H1 (cell line): ENCODE measurements at regions not wholly inside any gene's neighbourhood (a gene's known extent, or its start where the extent isn't known, plus 50 kb on each side); places are given as distances from the start of the nearest gene placed in this dataset.

ENCODE experiments used
- CTCF ChIA-PET: fragments of 300-600 bp; sonication (Branson Sonifier 250); formaldehyde crosslinking; loops from one replicate; lab custom pipeline; 2021; ENCODE audit not compliant: partially characterized antibody; lab: Charles Lee
- POLR2A ChIA-PET: fragments of 300-600 bp; sonication (Branson Sonifier 250); formaldehyde crosslinking; loops from one replicate; lab custom pipeline; 2021; ENCODE audit warnings: inconsistent platforms; ENCODE audit not compliant: partially characterized antibody; lab: Charles Lee
- DNase-seq, 2 experiments: peaks; one replicate each; pipeline versions ENCODE4 v3.0.0 to v3.0.0-alpha.2; 2010 to 2022; ENCODE audit warnings: low spot score in 2 of 2, low read depth in 1 of 2, mixed read lengths in 1 of 2
- FAIRE-seq: peaks from 2 replicates; lab custom pipeline; 2011; peaks lifted over from hg19 to GRCh38; lab: Jason Lieb, UNC
- H2AFZ ChIP-seq: 2 replicates; pipeline ENCODE4 v1.8.1; 2012; ENCODE audit warnings: low read length, inconsistent platforms
- H2AK5ac ChIP-seq: 2 replicates; pipeline ENCODE4 v1.6.1; 2013; ENCODE audit warnings: low read depth, low read length
- H2BK120ac ChIP-seq: replicated peaks from 2 replicates; pipeline ENCODE3; 2013; ENCODE audit warnings: low read depth, low read length, inconsistent platforms
- H2BK12ac ChIP-seq: 2 replicates; pipeline ENCODE4 v1.6.1; 2013; ENCODE audit warnings: low read depth, low read length
- H2BK15ac ChIP-seq: 2 replicates; pipeline ENCODE4 v1.6.1; 2013; ENCODE audit warnings: low read length
- H2BK20ac ChIP-seq: 2 replicates; pipeline ENCODE4 v1.6.1; 2013; ENCODE audit warnings: low read length
- H2BK5ac ChIP-seq: 2 replicates; pipeline ENCODE4 v1.6.1; 2013; ENCODE audit warnings: low read depth, low read length
- H3K14ac ChIP-seq: 2 replicates; pipeline ENCODE4 v1.6.1; 2013; ENCODE audit warnings: inconsistent platforms; ENCODE audit not compliant: insufficient read length
- H3K18ac ChIP-seq: 2 replicates; pipeline ENCODE4 v1.6.1; 2013; ENCODE audit warnings: low read length; ENCODE audit errors: extremely low read depth
- H3K23ac ChIP-seq: 2 replicates; pipeline ENCODE4 v1.6.1; 2013; ENCODE audit warnings: inconsistent platforms; ENCODE audit not compliant: insufficient read length
- H3K23me2 ChIP-seq: 2 replicates; pipeline ENCODE4 v1.6.1; 2013; ENCODE audit warnings: low read depth, low read length
- H3K27ac ChIP-seq: 2 replicates; pipeline ENCODE4 v1.6.1; 2011; ENCODE audit warnings: low read depth, low read length, inconsistent platforms
- H3K27me3 ChIP-seq, 4 experiments: replicated peaks in 1 of 4; 1 replicate in 1 of 4; 2 replicates in 3 of 4; pipeline versions ENCODE4 v1.6.1 to v1.8.1; 2011 to 2013; ENCODE audit warnings: low read length in 3 of 4, mild to moderate bottlenecking in 3 of 4, inconsistent platforms in 2 of 4, mixed read lengths in 2 of 4, moderate library complexity in 1 of 4; ENCODE audit not compliant: control insufficient read depth in 3 of 4, insufficient read depth in 3 of 4; ENCODE audit errors: extremely low read depth in 1 of 4
- H3K36me3 ChIP-seq, 4 experiments: 2 replicates each; pipeline versions ENCODE4 v1.6.1 to v1.8.1; 2011 to 2013; ENCODE audit warnings: mild to moderate bottlenecking in 4 of 4, low read length in 3 of 4, moderate library complexity in 2 of 4, control low read depth in 1 of 4, inconsistent platforms in 1 of 4; ENCODE audit not compliant: insufficient read depth in 4 of 4, control insufficient read depth in 2 of 4
- H3K4ac ChIP-seq: replicated peaks from 2 replicates; pipeline ENCODE3; 2013; ENCODE audit warnings: low read length, low read depth, mixed read lengths, inconsistent platforms; ENCODE audit not compliant: insufficient read length
- H3K4me1 ChIP-seq, 4 experiments: replicated peaks in 1 of 4; 1 replicate in 1 of 4; 2 replicates in 3 of 4; pipeline versions ENCODE4 v1.6.1 to v1.8.1; 2011 to 2013; ENCODE audit warnings: low read length in 3 of 4, inconsistent platforms in 2 of 4, mixed read lengths in 1 of 4; ENCODE audit not compliant: insufficient read depth in 4 of 4, control insufficient read depth in 3 of 4
- H3K4me2 ChIP-seq, 2 experiments: 2 replicates each; pipeline versions ENCODE4 v1.6.1 to v1.8.1; 2011 to 2013; ENCODE audit warnings: low read depth in 2 of 2, low read length in 2 of 2, control low read depth in 1 of 2, inconsistent platforms in 1 of 2, mild to moderate bottlenecking in 1 of 2; ENCODE audit not compliant: insufficient read depth in 1 of 2
- H3K4me3 ChIP-seq, 4 experiments: fragments of 200-600, 300-600 bp in 1 of 4; sonication (generic), shearing (Covaris generic), sonication (Bioruptor Twin) in 1 of 4; 2 replicates each; pipeline versions ENCODE4 v1.5.1 to v1.8.1; 2011 to 2016; ENCODE audit warnings: low read length in 4 of 4, low read depth in 3 of 4, control low read depth in 2 of 4, inconsistent platforms in 2 of 4, mild to moderate bottlenecking in 2 of 4, mixed read lengths in 1 of 4, moderate library complexity in 1 of 4; ENCODE audit not compliant: insufficient read depth in 2 of 4; ENCODE audit errors: extremely low read depth in 1 of 4
- H3K56ac ChIP-seq: replicated peaks from 2 replicates; pipeline ENCODE3; 2013; ENCODE audit warnings: low read depth, mild to moderate bottlenecking, mixed read lengths, low read length, inconsistent platforms; ENCODE audit not compliant: insufficient read length
- H3K79me1 ChIP-seq: 2 replicates; pipeline ENCODE4 v1.6.1; 2013; ENCODE audit warnings: low read depth, low read length, control low read depth
- H3K79me2 ChIP-seq, 2 experiments: 2 replicates each; pipeline versions ENCODE4 v1.6.1 to v1.8.1; 2012 to 2013; ENCODE audit warnings: low read length in 2 of 2, mild to moderate bottlenecking in 2 of 2, inconsistent platforms in 1 of 2; ENCODE audit not compliant: insufficient read depth in 2 of 2, control insufficient read depth in 1 of 2
- H3K9ac ChIP-seq, 4 experiments: replicated peaks in 1 of 4; 1 replicate in 1 of 4; 2 replicates in 3 of 4; pipeline versions ENCODE4 v1.6.1 to v1.8.1; 2011 to 2013; ENCODE audit warnings: low read depth in 3 of 4, low read length in 3 of 4, control low read depth in 2 of 4, mild to moderate bottlenecking in 2 of 4, moderate library complexity in 2 of 4, inconsistent platforms in 1 of 4; ENCODE audit errors: extremely low read depth in 1 of 4
- H3K9me3 ChIP-seq, 2 experiments: 2 replicates each; pipeline versions ENCODE4 v1.6.1 to v1.8.1; 2012 to 2013; ENCODE audit warnings: mild to moderate bottlenecking in 2 of 2, moderate library complexity in 2 of 2, control low read depth in 1 of 2, inconsistent platforms in 1 of 2, low read depth in 1 of 2, low read length in 1 of 2, mixed read lengths in 1 of 2; ENCODE audit not compliant: insufficient read depth in 2 of 2
- H4K20me1 ChIP-seq, 2 experiments: replicated peaks in 1 of 2; 2 replicates each; pipeline versions ENCODE3 to v1.8.1; 2011 to 2013; ENCODE audit warnings: inconsistent platforms in 2 of 2, low read length in 2 of 2, mild to moderate bottlenecking in 1 of 2; ENCODE audit not compliant: insufficient read depth in 2 of 2, control insufficient read depth in 1 of 2
- H4K5ac ChIP-seq: 2 replicates; pipeline ENCODE4 v1.6.1; 2013; ENCODE audit warnings: low read length, low read depth, mixed read lengths, inconsistent platforms; ENCODE audit not compliant: insufficient read length
- H4K8ac ChIP-seq: 2 replicates; pipeline ENCODE4 v1.8.0; 2013; ENCODE audit warnings: mild to moderate bottlenecking, moderate library complexity, low read length, inconsistent platforms; ENCODE audit not compliant: insufficient read depth; ENCODE audit errors: extremely low read depth
- H4K91ac ChIP-seq: replicated peaks from 2 replicates; pipeline ENCODE3; 2013; ENCODE audit warnings: low read length, mixed read lengths, inconsistent platforms; ENCODE audit not compliant: insufficient read length
- BCL11A ChIP-seq, 2 experiments: IDR thresholded peaks; one replicate each; pipeline ENCODE4 v1.6.1; 2011; ENCODE audit warnings: low read depth in 2 of 2, low read length in 2 of 2, mild to moderate bottlenecking in 2 of 2
- CTCF ChIP-seq, 3 experiments: IDR thresholded peaks; 1 replicate in 2 of 3; 2 replicates in 1 of 3; pipeline versions ENCODE4 v1.5.1 to v1.6.1; 2011; ENCODE audit warnings: low read length in 3 of 3, mild to moderate bottlenecking in 3 of 3, inconsistent platforms in 2 of 3, low read depth in 1 of 3, moderate library complexity in 1 of 3; ENCODE audit not compliant: insufficient read depth in 1 of 3; ENCODE audit errors: control extremely low read depth in 1 of 3
- POLR2A ChIP-seq, 2 experiments: IDR thresholded peaks; 1 replicate in 1 of 2; 2 replicates in 1 of 2; pipeline ENCODE4 v1.6.1; 2011; ENCODE audit warnings: low read depth in 2 of 2, low read length in 2 of 2, mild to moderate bottlenecking in 2 of 2; ENCODE audit errors: control extremely low read depth in 1 of 2
- POLR2AphosphoS5 ChIP-seq: IDR thresholded peaks from 2 replicates; pipeline ENCODE4 v1.6.1; 2011; ENCODE audit warnings: low read depth, low read length
- RAD21 ChIP-seq, 2 experiments: IDR thresholded peaks in 1 of 2; conservative IDR thresholded peaks in 1 of 2; 2 replicates each; pipeline ENCODE4 v1.6.1; 2011; ENCODE audit warnings: low read depth in 2 of 2, low read length in 2 of 2, improper control_type of control experiment in 1 of 2, inconsistent platforms in 1 of 2, mild to moderate bottlenecking in 1 of 2, moderate library complexity in 1 of 2
- RFX5 ChIP-seq: IDR thresholded peaks from 2 replicates; pipeline ENCODE4 v1.6.1; 2011; ENCODE audit warnings: low read depth, low read length, improper control_type of control experiment, borderline replicate concordance
- SP1 ChIP-seq: IDR thresholded peaks from 2 replicates; pipeline ENCODE4 v1.6.1; 2011; ENCODE audit warnings: low read depth, low read length
- WGBS, 2 experiments: shearing (Covaris generic) in 1 of 2; methylation state at CpG; one replicate each; pipeline versions ENCODE4 v1.1.6 to v1.1.7; 2013 to 2015; ENCODE audit warnings: low lambda C conversion rate in 2 of 2, mixed read lengths in 2 of 2, inconsistent platforms in 1 of 2, low coverage in 1 of 2, missing lambda C conversion rate in 1 of 2; ENCODE audit not compliant: insufficient replicate concordance in 2 of 2, insufficient coverage in 1 of 2, insufficient read length in 1 of 2; ENCODE audit errors: extremely low coverage in 1 of 2, missing lambda C conversion rate in 1 of 2; 5-methylcytosine and 5-hydroxymethylcytosine counted together

GRCh38 chr7:153103202-153103601, 343.6 kb downstream of the ACTR3B start:
- no peak overlapping the region for H3K4me3 ChIP-seq
- no peak overlapping the region for H2BK5ac ChIP-seq
- no peak for FAIRE-seq

More at GRCh38 chr7:153103202-153103601, 343.6 kb downstream of the ACTR3B start:
- H3K4me1 ChIP-seq = no peaks in the 10 kb centered on the region
- H3K9me3 ChIP-seq = no peaks in the 10 kb centered on the region
- no peak for DNase-seq
- ChIA-PET CTCF (interaction anchor here (0.8 to 3.4 kb wide), 5 partner anchors 10 to 201 kb away, joined by 3 to 17 read pairs (median 3); no protein-coding TSS in a partner anchor), POLR2A (no interaction called here)
- H2BK120ac ChIP-seq = no peak overlapping the region
- H2AFZ ChIP-seq = 0 out of 2 replicates have a peak overlapping the region, but pooled peaks have one; percentile 36
- no peak overlapping the region for H4K8ac ChIP-seq
- no peak overlapping the region for H4K91ac ChIP-seq
- TF ChIP-seq BCL11A (IDR thresholded peaks at IDR 0.05; ENCODE audit: low read depth in 2 of 2, low read length in 2 of 2) (no peak), RFX5 (peak; percentile 86), POLR2A (IDR thresholded peaks at IDR 0.05; ENCODE audit: control extremely low read depth in 1 of 2, low read depth in 2 of 2, low read length in 2 of 2) (no peak), RAD21 (IDR thresholded peaks at IDR 0.05 in 1 of 2, conservative IDR thresholded peaks at IDR 0.05 in 1 of 2; ENCODE audit: low read depth in 2 of 2, low read length in 2 of 2) (peak in 1 of 2 experiments; percentile 21; a peak in 1 of 4 replicates), CTCF (IDR thresholded peaks at IDR 0.05; ENCODE audit: control extremely low read depth in 1 of 3, insufficient read depth in 1 of 3, low read depth in 1 of 3, low read length in 3 of 3) (peak in 1 of 3 experiments; percentile 11; a peak in 1 of 4 replicates), POLR2AphosphoS5 (no peak), SP1 (no peak)
- H3K56ac ChIP-seq = no peak overlapping the region
- no peak overlapping the region for H3K4ac ChIP-seq
- H2BK20ac ChIP-seq = no peak overlapping the region
- H3K36me3 ChIP-seq = no peaks in the 10 kb centered on the region
- H3K79me2 ChIP-seq = no peaks in the 10 kb centered on the region
- H2AK5ac ChIP-seq = no peak overlapping the region
- no peak overlapping the region for H3K9ac ChIP-seq
- no peak overlapping the region for H3K23ac ChIP-seq
- H3K79me1 ChIP-seq = no peaks in the 10 kb centered on the region
- H4K5ac ChIP-seq = no peak overlapping the region
- H3K23me2 ChIP-seq = no peaks in the 10 kb centered on the region
- no peak overlapping the region for H3K14ac ChIP-seq
- H2BK12ac ChIP-seq = no peak overlapping the region
- WGBS, 2 experiments = 91% methylated on average over 6 of the region's 6 CpGs; no CpG with 5 or more reads in 1 of the 2 experiments
- H3K18ac ChIP-seq = no peak overlapping the region
- H3K27ac ChIP-seq = no peak overlapping the region
- H2BK15ac ChIP-seq = no peak overlapping the region
- no peak overlapping the region for H3K4me2 ChIP-seq
- no peaks in the 10 kb centered on the region for H4K20me1 ChIP-seq
- H3K27me3 ChIP-seq = no peaks in the 10 kb centered on the region
